ENCODE measurements at regions not wholly inside any gene's neighbourhood (a gene's known extent, or its start where the extent isn't known, plus 50 kb on each side); places are given as distances from the start of the nearest gene placed in this dataset.

DNA sequence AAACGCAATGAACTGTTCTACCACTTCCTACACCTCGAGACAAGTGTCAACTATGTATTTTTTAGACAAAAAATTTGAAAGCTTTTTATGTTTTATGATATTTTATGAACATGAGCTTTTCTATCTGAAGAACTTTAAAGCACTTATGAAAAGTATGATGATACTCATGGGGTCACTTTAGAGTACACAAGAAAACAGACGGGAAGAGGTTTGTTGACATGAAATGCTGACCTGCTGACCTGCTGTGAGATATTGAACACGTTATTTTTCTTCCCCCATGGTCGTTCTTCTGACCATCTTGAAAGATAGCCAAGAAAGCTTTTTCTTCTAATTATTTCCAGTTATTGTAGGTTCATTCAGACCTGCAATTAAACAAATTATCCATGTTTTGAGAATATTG, 63.1 kb downstream of the PLEKHG1 start:
- Histone ChIP-seq H3K4me2 (ENCODE audit: insufficient read depth, low read length) (no peak overlapping the region), H3K9me3 (ENCODE audit: insufficient read depth, low read length, severe bottlenecking) (no peaks in the 10 kb centered on the region), H4K20me1 (ENCODE audit: insufficient read depth, low read length) (no peaks in the 10 kb centered on the region), H3K27me3 (ENCODE audit: insufficient read depth, low read length, poor library complexity) (peaks cover 4% of the 10 kb centered on the region), H3K79me2 (ENCODE audit: insufficient read depth, low read length) (no peaks in the 10 kb centered on the region), H3K27ac (ENCODE audit: low read length) (no peak overlapping the region), H3K9ac (ENCODE audit: low read depth, low read length) (no peak overlapping the region), H3K36me3 (ENCODE audit: insufficient read depth, low read length) (no peaks in the 10 kb centered on the region), H3K4me1 (ENCODE audit: insufficient read depth, low read length) (no peaks in the 10 kb centered on the region), H3K4me3 (ENCODE audit: low read depth in 1 of 2, low read length in 2 of 2) (no peak overlapping the region), H2AFZ (ENCODE audit: low read depth, low read length) (no peak overlapping the region)
- no peak for TF ChIP-seq EZH2 (IDR thresholded peaks at IDR 0.05; ENCODE audit: borderline replicate concordance, low read depth, low read length, severe bottlenecking)
- TF ChIP-seq, protein P1, sequence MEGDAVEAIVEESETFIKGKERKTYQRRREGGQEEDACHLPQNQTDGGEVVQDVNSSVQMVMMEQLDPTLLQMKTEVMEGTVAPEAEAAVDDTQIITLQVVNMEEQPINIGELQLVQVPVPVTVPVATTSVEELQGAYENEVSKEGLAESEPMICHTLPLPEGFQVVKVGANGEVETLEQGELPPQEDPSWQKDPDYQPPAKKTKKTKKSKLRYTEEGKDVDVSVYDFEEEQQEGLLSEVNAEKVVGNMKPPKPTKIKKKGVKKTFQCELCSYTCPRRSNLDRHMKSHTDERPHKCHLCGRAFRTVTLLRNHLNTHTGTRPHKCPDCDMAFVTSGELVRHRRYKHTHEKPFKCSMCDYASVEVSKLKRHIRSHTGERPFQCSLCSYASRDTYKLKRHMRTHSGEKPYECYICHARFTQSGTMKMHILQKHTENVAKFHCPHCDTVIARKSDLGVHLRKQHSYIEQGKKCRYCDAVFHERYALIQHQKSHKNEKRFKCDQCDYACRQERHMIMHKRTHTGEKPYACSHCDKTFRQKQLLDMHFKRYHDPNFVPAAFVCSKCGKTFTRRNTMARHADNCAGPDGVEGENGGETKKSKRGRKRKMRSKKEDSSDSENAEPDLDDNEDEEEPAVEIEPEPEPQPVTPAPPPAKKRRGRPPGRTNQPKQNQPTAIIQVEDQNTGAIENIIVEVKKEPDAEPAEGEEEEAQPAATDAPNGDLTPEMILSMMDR (IDR thresholded peaks at IDR 0.05; ENCODE audit: borderline replicate concordance, extremely low read depth, low read length, poor library complexity, severe bottlenecking): no peak
- ATAC-seq (ENCODE audit: insufficient read depth, low read depth) (no peak), DNase-seq (no peak)

DNA sequence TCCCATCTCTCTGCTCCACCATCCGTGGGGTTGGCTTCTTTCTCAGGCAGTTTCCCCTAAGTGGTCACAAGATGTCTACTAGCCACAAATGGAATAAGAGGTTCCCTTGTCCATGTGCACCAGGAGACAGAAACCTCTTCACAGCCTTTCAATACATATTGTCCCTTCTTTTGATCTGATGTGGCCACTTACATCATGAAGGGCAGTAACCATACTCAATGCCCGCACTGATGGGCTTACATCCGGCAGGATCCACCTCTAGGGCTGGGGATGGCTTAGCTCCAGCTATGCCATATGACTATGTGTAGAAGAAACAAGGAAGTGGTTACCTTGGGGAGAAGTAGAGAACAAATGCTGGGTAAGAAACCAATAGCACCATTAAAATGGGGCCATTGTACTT, 64.4 kb downstream of the PLEKHG1 start:
- no peaks in the 10 kb centered on the region for H3K79me2 ChIP-seq (ENCODE audit: insufficient read depth, low read length)

DNA sequence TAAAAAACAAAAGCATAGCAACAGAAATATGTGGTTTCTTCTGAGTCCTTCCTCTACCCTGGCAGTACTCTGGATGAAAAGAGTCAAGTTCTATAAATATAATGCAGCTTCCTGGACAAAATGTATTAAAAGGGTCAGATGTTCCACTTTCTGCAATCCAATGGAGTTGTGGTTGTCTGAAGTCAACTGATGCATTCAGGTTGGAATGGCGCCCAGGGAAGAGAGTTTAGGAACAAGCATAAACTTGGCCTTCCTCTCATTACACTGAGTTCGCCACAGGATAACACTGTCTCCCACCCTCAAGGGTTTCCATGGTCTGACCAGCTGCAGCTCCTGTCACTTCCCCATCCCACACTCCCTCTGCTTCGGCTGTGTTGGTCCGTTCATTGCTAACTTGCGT, 66.4 kb downstream of the PLEKHG1 start:
- H3K4me1 ChIP-seq (ENCODE audit: insufficient read depth, low read length): no peaks in the 10 kb centered on the region
- TF ChIP-seq, protein P1 (IDR thresholded peaks at IDR 0.05; ENCODE audit: borderline replicate concordance, extremely low read depth, low read length, poor library complexity, severe bottlenecking): no peak
- DNase-seq (no peak), ATAC-seq (ENCODE audit: insufficient read depth, low read depth) (no peak)
- no peaks in the 10 kb centered on the region for H3K9me3 ChIP-seq (ENCODE audit: insufficient read depth, low read length, severe bottlenecking)
- peaks cover 13% of the 10 kb centered on the region for H3K27me3 ChIP-seq (ENCODE audit: insufficient read depth, low read length, poor library complexity)
- H3K36me3 ChIP-seq (ENCODE audit: insufficient read depth, low read length): no peaks in the 10 kb centered on the region
- H3K4me2 ChIP-seq (ENCODE audit: insufficient read depth, low read length): no peak overlapping the region
- H2AFZ ChIP-seq (ENCODE audit: low read depth, low read length): no peak overlapping the region
- no peak overlapping the region for H3K27ac ChIP-seq (ENCODE audit: low read length)
- no peaks in the 10 kb centered on the region for H4K20me1 ChIP-seq (ENCODE audit: insufficient read depth, low read length)
- H3K4me3 ChIP-seq (ENCODE audit: low read depth in 1 of 2, low read length in 2 of 2): no peak overlapping the region
- H3K9ac ChIP-seq (ENCODE audit: low read depth, low read length): no peak overlapping the region
- H3K79me2 ChIP-seq (ENCODE audit: insufficient read depth, low read length): no peaks in the 10 kb centered on the region

More for the DNA sequence above, 64.4 kb downstream of the PLEKHG1 start:
- Histone ChIP-seq H3K27me3 (ENCODE audit: insufficient read depth, low read length, poor library complexity) (peaks cover 10% of the 10 kb centered on the region), H4K20me1 (ENCODE audit: insufficient read depth, low read length) (no peaks in the 10 kb centered on the region), H3K4me2 (ENCODE audit: insufficient read depth, low read length) (no peak overlapping the region), H3K4me1 (ENCODE audit: insufficient read depth, low read length) (no peaks in the 10 kb centered on the region), H3K36me3 (ENCODE audit: insufficient read depth, low read length) (no peaks in the 10 kb centered on the region), H3K9me3 (ENCODE audit: insufficient read depth, low read length, severe bottlenecking) (no peaks in the 10 kb centered on the region), H3K4me3 (ENCODE audit: low read depth in 1 of 2, low read length in 2 of 2) (no peak overlapping the region), H3K27ac (ENCODE audit: low read length) (no peak overlapping the region), H2AFZ (ENCODE audit: low read depth, low read length) (no peak overlapping the region), H3K9ac (ENCODE audit: low read depth, low read length) (no peak overlapping the region)
- ATAC-seq (ENCODE audit: insufficient read depth, low read depth) (no peak), DNase-seq (no peak)
- TF ChIP-seq, protein P1 (IDR thresholded peaks at IDR 0.05; ENCODE audit: borderline replicate concordance, extremely low read depth, low read length, poor library complexity, severe bottlenecking): no peak
- TF ChIP-seq EZH2 (IDR thresholded peaks at IDR 0.05; ENCODE audit: borderline replicate concordance, low read depth, low read length, severe bottlenecking): no peak

DNA sequence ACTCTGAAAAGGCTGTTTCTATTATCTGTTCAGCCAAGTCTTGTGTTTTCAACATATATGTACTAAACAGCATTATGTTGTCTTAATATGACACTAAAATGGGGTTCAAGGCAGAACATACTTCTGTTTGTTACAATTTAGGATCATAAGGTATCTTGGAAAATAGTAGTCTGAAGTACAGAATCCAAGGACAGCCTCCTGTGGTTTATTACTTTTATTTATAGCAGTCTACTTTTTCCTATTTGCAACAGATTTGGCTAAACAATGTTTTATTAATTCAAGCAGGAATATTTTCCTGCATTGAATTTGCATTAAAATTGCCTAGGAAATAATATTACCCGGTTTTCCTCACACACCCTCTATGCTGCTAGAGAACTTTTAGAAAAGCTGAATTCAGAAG, 67.7 kb downstream of the PLEKHG1 start:
- no peaks in the 10 kb centered on the region for H3K79me2 ChIP-seq (ENCODE audit: insufficient read depth, low read length)
- no peak overlapping the region for H3K4me3 ChIP-seq (ENCODE audit: low read depth in 1 of 2, low read length in 2 of 2)
- H3K9me3 ChIP-seq (ENCODE audit: insufficient read depth, low read length, severe bottlenecking): no peaks in the 10 kb centered on the region
- no peak overlapping the region for H3K27ac ChIP-seq (ENCODE audit: low read length)
- no peak overlapping the region for H3K4me2 ChIP-seq (ENCODE audit: insufficient read depth, low read length)
- no peaks in the 10 kb centered on the region for H4K20me1 ChIP-seq (ENCODE audit: insufficient read depth, low read length)
- DNase-seq (no peak), ATAC-seq (ENCODE audit: insufficient read depth, low read depth) (no peak)
- TF ChIP-seq, protein P1 (IDR thresholded peaks at IDR 0.05; ENCODE audit: borderline replicate concordance, extremely low read depth, low read length, poor library complexity, severe bottlenecking): no peak
- no peak for TF ChIP-seq EZH2 (IDR thresholded peaks at IDR 0.05; ENCODE audit: borderline replicate concordance, low read depth, low read length, severe bottlenecking)
- H3K4me1 ChIP-seq (ENCODE audit: insufficient read depth, low read length): no peaks in the 10 kb centered on the region
- no peak overlapping the region for H3K9ac ChIP-seq (ENCODE audit: low read depth, low read length)
- H3K36me3 ChIP-seq (ENCODE audit: insufficient read depth, low read length): no peaks in the 10 kb centered on the region
- H3K27me3 ChIP-seq (ENCODE audit: insufficient read depth, low read length, poor library complexity): peaks cover 13% of the 10 kb centered on the region
- no peak overlapping the region for H2AFZ ChIP-seq (ENCODE audit: low read depth, low read length)

All from DND-41 (cell line).